ENCODE measurements at regions not wholly inside any gene's neighbourhood (a gene's known extent, or its start where the extent isn't known, plus 50 kb on each side); places are given as distances from the start of the nearest gene placed in this dataset.

- no peak for DNase-seq
Measured at GRCh38 chr2:191565120-191565519, 112.8 kb upstream of the NABP1 start.

GRCh38 chr2:191565647-191566198, 112.2 kb upstream of the NABP1 start:
- no peak for DNase-seq

GRCh38 chr2:191566344-191566743, 111.6 kb upstream of the NABP1 start:
- DNase-seq, result peak; percentile 54

GRCh38 chr2:191567206-191567605, 110.7 kb upstream of the NABP1 start:
- no peak for DNase-seq

GRCh38 chr2:191569025-191569424, 108.9 kb upstream of the NABP1 start:
- no peak for DNase-seq

- peak; percentile 35 for DNase-seq
Measured at GRCh38 chr2:191571163-191571769, 106.7 kb upstream of the NABP1 start.

GRCh38 chr2:191572319-191572718, 105.6 kb upstream of the NABP1 start:
- DNase-seq, result no peak

- DNase-seq, result no peak
Measured at GRCh38 chr2:191573216-191573615, 104.7 kb upstream of the NABP1 start.

GRCh38 chr2:191574232-191574631, 103.7 kb upstream of the NABP1 start:
- DNase-seq, result no peak

GRCh38 chr2:191577605-191578004, 100.3 kb upstream of the NABP1 start:
- DNase-seq, result no peak

- no peak for DNase-seq
Measured at GRCh38 chr2:191578031-191578430, 99.9 kb upstream of the NABP1 start.

- no peak for DNase-seq
Measured at GRCh38 chr2:191580581-191580980, 97.4 kb upstream of the NABP1 start.

GRCh38 chr2:191581003-191581402, 96.9 kb upstream of the NABP1 start:
- DNase-seq, result no peak

- no peak for DNase-seq
Measured at GRCh38 chr2:191582355-191582754, 95.6 kb upstream of the NABP1 start.

- DNase-seq, result no peak
Measured at GRCh38 chr2:191591025-191591424, 86.9 kb upstream of the NABP1 start.

- no peak for DNase-seq
Measured at GRCh38 chr2:191593622-191594385, 84.1 kb upstream of the NABP1 start.

GRCh38 chr2:191597186-191597751, 80.7 kb upstream of the NABP1 start:
- no peak for DNase-seq

GRCh38 chr2:191598296-191598695, 79.6 kb upstream of the NABP1 start:
- no peak for DNase-seq

GRCh38 chr2:191601060-191601459, 76.9 kb upstream of the NABP1 start:
- no peak for DNase-seq

- DNase-seq, result no peak
Measured at GRCh38 chr2:191604154-191604553, 73.8 kb upstream of the NABP1 start.

GRCh38 chr2:191607096-191607495, 70.8 kb upstream of the NABP1 start:
- no peak for DNase-seq

- DNase-seq, result no peak
Measured at GRCh38 chr2:191610756-191611155, 67.2 kb upstream of the NABP1 start.

- no peak for DNase-seq
Measured at GRCh38 chr2:191611614-191612013, 66.3 kb upstream of the NABP1 start.

- DNase-seq, result no peak
Measured at GRCh38 chr2:191612496-191612895, 65.4 kb upstream of the NABP1 start.
